ACHN (cell line): ENCODE measurements at regions not wholly inside any gene's neighbourhood (a gene's known extent, or its start where the extent isn't known, plus 50 kb on each side); places are given as distances from the start of the nearest gene placed in this dataset.

Source experiments
- DNase-seq: peaks from one replicate; pipeline ENCODE4 v3.0.0-alpha.2; 2015
- in situ Hi-C: cut with HindIII; loops from 2 replicates; pipeline ENCODE4 v1.10.0; 2017; ENCODE audit warnings: low sequenced_read_pairs, low pct_ligation_motif_present, low pct_unique_long_range_greater_than_20kb

GRCh38 chr5:67620424-67621397 lies 424.1 kb upstream of the CD180 start:
- in situ Hi-C loops, result no loop called here
- no peak for DNase-seq

GRCh38 chr5:67619636-67620035 lies 423.0 kb upstream of the CD180 start:
- in situ Hi-C loops, result no loop called here
- DNase-seq, result no peak

GRCh38 chr5:67619235-67619634 lies 422.6 kb upstream of the CD180 start:
- in situ Hi-C loops, result no loop called here
- no peak for DNase-seq

- in situ Hi-C loops, result no loop called here
- no peak for DNase-seq
Observed at GRCh38 chr5:67617051-67617450, 420.5 kb upstream of the CD180 start.

- DNase-seq, result no peak
- in situ Hi-C loops, result no loop called here
Observed at GRCh38 chr5:67612961-67613360, 416.4 kb upstream of the CD180 start.

GRCh38 chr5:67610186-67610912 lies 413.8 kb upstream of the CD180 start:
- in situ Hi-C loops, result no loop called here
- no peak for DNase-seq

GRCh38 chr5:67607958-67608357 lies 411.4 kb upstream of the CD180 start:
- DNase-seq, result no peak
- in situ Hi-C loops, result no loop called here

GRCh38 chr5:67606586-67606947 lies 410.0 kb upstream of the CD180 start:
- DNase-seq, result no peak
- in situ Hi-C loops, result no loop called here

- DNase-seq, result no peak
- in situ Hi-C loops, result no loop called here
Observed at GRCh38 chr5:67605730-67606585, 409.4 kb upstream of the CD180 start.

- in situ Hi-C loops, result no loop called here
- no peak for DNase-seq
Observed at GRCh38 chr5:67591491-67591890, 394.9 kb upstream of the CD180 start.

- in situ Hi-C loops, result no loop called here
- DNase-seq, result no peak
Observed at GRCh38 chr5:67588389-67588788, 391.8 kb upstream of the CD180 start.

- in situ Hi-C loops, result no loop called here
- no peak for DNase-seq
Observed at GRCh38 chr5:67581203-67581602, 384.6 kb upstream of the CD180 start.

- DNase-seq, result no peak
- in situ Hi-C loops, result no loop called here
Observed at GRCh38 chr5:67578011-67578410, 381.4 kb upstream of the CD180 start.

GRCh38 chr5:67577424-67577823 lies 380.8 kb upstream of the CD180 start:
- no peak for DNase-seq
- in situ Hi-C loops, result no loop called here

GRCh38 chr5:67576112-67576511 lies 379.5 kb upstream of the CD180 start:
- in situ Hi-C loops, result no loop called here
- no peak for DNase-seq

- DNase-seq, result no peak
- in situ Hi-C loops, result no loop called here
Observed at GRCh38 chr5:67575087-67575486, 378.5 kb upstream of the CD180 start.

GRCh38 chr5:67561151-67561932 lies 364.7 kb upstream of the CD180 start:
- in situ Hi-C loops, result no loop called here
- DNase-seq, result no peak

GRCh38 chr5:67552773-67553172 lies 356.2 kb upstream of the CD180 start:
- no peak for DNase-seq
- in situ Hi-C loops, result no loop called here
